HUDEP-2 (cell line): ENCODE measurements at regions not wholly inside any gene's neighbourhood (a gene's known extent, or its start where the extent isn't known, plus 50 kb on each side); places are given as distances from the start of the nearest gene placed in this dataset.

Experiments used
- DNase-seq, 76 experiments: peaks; one replicate each; lab custom pipeline; 2025; ENCODE audit not compliant: unreplicated experiment in 76 of 76; lab: John Stamatoyannopoulos, UW

GRCh38 chr6:94401311-94401710 is 982.0 kb upstream of the EPHA7 start:
- DNase-seq: no peak

DNA sequence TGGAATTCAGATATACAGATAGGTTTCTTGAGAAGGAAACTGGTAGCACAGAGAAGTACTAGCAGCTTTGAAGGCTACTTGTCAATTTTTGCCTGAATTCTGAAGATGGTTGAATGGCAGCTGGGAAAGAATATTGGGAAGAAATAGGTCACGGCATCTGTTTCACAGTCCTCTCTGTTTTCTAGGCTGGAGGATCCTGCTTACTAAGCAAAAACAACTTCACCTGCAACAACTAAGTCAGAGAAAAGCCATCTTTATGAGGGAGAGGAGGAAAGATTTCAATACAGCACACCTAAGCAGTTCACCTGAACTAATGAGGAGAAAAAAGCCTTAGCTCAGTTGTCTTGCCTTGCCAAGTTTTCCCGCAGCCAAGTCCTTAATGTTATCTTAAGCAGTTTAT is 975.5 kb upstream of the EPHA7 start:
- no peak for DNase-seq

- DNase-seq: no peak
These were observed 969.9 kb upstream of the EPHA7 start for GRCh38 chr6:94389218-94389617.

- no peak for DNase-seq
These were observed 958.5 kb upstream of the EPHA7 start for GRCh38 chr6:94377835-94378234.

GRCh38 chr6:94376876-94377275 is 957.5 kb upstream of the EPHA7 start:
- DNase-seq: no peak

DNA sequence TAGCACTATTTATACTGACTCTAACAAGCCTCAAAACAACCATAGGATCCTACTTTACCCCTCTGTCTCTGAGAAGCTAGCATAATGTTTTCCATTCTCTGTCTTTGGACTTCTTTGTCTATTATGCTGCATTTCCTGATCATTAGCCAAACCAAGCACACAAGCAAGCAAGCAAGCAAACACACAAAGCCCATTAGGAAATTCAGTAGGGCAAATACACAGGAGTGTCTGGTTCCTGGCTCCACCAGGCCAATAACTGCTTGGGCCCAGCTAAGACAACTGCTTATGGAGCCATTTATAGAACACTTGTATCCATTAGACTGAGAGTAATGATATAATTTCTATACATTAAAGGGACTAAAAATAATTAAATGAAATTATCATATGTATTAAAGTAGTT is 952.9 kb upstream of the EPHA7 start:
- no peak for DNase-seq

GRCh38 chr6:94367316-94367715 is 948.0 kb upstream of the EPHA7 start:
- DNase-seq: no peak

GRCh38 chr6:94362061-94362864 is 942.9 kb upstream of the EPHA7 start:
- no peak for DNase-seq

DNA sequence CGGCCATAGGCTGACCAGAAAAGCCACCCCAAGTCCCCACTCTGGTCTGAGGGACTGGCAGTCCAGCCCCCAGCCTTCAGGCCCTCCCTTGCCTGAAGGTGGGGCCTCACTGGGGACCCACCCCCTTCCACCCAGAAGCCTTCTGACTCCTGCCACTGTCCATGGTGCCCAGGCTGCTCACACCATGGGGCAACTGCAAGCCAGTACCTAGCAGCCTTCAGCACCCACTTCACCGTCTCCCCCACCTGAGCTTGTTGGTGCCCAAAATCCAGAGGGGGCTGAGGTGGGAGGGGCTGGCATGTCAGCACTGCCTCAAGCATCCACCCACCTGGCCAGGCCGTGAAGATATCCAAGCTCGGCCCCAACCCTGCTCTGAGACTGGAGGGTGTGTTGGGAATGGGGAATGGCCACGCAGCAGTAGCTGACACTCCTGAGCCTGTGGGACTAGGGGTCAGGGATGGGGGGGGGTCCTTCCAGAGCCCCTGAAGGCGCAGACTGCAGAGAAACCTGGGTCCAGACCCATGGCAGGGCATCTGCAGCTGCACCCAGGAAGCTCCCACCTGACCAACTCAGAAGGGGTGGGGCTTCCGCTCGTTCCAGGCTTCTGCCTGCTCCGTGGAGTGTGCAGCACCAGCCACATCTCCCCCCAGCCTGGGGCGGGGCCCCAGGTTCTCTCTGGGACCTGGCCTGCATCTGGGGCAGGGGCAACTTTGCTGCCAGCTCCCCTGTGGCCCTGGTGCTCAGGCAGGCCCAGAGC is 942.1 kb upstream of the EPHA7 start:
- DNase-seq: no peak

- DNase-seq: no peak
These were observed 938.1 kb upstream of the EPHA7 start for GRCh38 chr6:94357381-94357980.

DNA sequence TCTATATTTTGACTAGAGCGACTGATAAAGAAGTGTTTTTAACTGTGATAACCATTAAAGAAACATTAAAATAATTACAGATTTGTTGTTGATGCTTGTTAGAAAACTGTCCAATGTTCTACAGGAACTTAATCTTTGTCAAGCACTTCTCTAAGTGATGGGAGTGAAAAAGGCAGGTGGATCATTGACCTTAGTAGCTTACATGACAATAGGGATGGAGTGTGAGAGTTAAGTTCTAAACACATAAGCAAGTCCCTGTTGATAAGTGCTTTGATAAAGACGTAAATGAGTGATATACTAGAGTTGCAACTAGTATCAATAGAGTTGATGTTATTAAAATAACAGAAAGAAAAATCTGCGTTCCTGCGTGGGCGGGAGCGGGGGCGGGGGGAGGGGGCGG is 931.5 kb upstream of the EPHA7 start:
- DNase-seq: no peak

DNA sequence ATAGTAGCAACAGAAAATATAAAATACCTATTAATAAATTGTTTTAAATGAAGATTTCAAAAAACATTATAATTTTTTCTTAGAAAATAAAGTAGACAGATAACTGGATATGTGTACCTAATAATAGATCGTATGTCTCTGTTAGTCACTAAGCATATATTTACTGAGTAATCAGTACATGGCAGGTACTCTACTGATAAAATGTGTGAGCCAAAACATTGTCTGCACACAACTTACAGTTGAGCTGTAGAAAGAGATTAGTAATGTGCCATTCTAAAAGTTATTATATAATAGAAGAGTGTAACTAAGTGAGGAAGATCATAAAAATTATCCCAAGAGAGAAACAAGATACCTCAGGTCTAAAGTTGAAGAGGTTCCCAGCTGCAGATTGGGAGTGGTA is 929.9 kb upstream of the EPHA7 start:
- no peak for DNase-seq

- DNase-seq: no peak
These were observed 925.5 kb upstream of the EPHA7 start for GRCh38 chr6:94344866-94345265.

DNA sequence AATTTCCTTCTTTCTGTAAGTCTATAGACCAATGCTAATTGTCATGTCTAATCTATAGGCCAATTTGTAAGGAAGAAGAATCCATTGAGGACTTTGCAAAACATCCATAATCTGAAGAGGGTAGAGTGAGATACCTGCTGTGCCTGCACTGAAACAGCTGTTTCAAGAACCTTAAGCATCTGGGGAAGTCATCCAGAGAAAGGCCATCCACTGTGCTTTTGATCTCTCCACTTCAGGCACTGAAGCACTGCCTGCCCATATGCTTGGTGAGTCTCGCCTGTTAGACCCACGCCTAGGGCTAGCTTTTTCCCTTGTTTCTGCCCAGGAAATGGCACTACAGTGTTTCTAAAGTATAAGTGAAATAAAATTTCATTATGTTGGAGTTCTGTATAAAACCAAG is 921.8 kb upstream of the EPHA7 start:
- no peak for DNase-seq

GRCh38 chr6:94323853-94324252 is 904.5 kb upstream of the EPHA7 start:
- no peak for DNase-seq

- DNase-seq: no peak
These were observed 881.2 kb upstream of the EPHA7 start for GRCh38 chr6:94300424-94301144.

GRCh38 chr6:94289131-94289530 is 869.8 kb upstream of the EPHA7 start:
- DNase-seq: no peak

GRCh38 chr6:94278146-94278545 is 858.8 kb upstream of the EPHA7 start:
- DNase-seq: no peak

GRCh38 chr6:94272327-94272726 is 853.0 kb upstream of the EPHA7 start:
- DNase-seq: no peak

DNA sequence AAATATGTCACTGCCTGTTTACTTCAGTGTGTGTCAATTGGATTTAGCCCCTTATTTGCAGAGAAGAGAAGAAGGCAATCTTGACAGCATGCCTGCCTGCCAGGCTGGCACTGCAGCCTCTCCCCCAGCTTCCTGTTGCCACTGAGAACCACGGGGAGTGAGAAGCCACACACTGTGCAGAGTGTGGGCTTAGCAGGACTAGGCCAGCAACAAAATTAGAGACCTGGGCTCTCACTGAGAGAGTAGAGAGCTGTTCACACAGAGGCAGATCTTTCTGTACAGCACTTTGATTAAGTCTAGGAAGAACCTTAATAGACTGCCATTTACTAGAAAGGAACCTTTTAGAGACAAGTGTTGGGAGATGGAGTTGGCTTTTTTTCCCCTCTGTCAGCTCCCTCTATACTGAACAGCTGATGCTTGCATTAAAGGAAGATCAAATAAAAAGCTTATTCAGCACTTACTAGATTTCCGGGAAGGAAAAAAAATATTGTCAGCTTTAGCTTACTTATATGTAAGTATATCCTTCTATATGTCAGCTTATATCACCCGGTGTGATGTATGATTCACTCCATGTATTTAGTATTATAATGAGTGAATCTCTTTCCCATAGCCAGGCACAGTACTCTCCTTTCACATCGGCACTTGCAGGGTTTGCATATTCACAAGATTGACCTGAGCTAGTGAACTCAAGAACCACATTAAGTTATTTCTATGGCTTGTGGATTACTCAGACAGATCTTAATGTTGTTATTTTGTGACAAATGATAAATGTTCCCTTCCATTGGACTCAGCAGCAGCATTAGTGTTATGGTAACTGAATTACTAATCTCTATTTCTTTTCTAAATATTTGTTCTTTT is 851.0 kb upstream of the EPHA7 start:
- no peak for DNase-seq
